OCI-LY3 (cell line): ENCODE measurements at regions not wholly inside any gene's neighbourhood (a gene's known extent, or its start where the extent isn't known, plus 50 kb on each side); places are given as distances from the start of the nearest gene placed in this dataset.

Experiments
- EZH2phosphoT487 ChIP-seq: fragments of 200-600 bp; shearing (Covaris generic); IDR thresholded peaks from 2 replicates; pipeline ENCODE4 v1.6.1; 2018; ENCODE audit warnings: antibody characterized with exemption, mixed run types, low read depth
- TF ChIP-seq, protein P1 (sequence below): fragments of 200-600, 300-600 bp; sonication (generic); IDR thresholded peaks from 2 replicates; pipeline ENCODE4 v1.5.1; 2014; ENCODE audit warnings: antibody characterized with exemption, low read length, low read depth

DNA sequence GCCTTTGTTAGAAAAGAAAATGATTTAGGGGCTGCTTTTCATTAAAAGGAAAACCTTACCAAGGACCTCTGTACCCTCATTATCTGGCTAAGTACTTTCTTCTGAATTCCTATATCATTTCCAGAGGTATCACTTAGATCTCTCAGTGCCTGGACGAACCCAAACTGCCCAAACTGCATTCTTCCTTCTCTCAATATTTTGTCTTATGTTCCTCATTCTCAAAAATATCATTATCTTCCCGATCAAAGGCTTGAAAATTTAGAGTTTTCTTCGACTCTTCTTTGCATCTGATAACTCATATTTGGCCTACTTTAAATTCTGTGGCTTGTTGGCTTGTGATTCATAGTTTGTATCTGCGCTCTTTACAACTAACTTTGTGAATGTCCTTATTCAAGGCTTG, 136.7 kb upstream of the TAF11L2 start:
- TF ChIP-seq, protein P1, sequence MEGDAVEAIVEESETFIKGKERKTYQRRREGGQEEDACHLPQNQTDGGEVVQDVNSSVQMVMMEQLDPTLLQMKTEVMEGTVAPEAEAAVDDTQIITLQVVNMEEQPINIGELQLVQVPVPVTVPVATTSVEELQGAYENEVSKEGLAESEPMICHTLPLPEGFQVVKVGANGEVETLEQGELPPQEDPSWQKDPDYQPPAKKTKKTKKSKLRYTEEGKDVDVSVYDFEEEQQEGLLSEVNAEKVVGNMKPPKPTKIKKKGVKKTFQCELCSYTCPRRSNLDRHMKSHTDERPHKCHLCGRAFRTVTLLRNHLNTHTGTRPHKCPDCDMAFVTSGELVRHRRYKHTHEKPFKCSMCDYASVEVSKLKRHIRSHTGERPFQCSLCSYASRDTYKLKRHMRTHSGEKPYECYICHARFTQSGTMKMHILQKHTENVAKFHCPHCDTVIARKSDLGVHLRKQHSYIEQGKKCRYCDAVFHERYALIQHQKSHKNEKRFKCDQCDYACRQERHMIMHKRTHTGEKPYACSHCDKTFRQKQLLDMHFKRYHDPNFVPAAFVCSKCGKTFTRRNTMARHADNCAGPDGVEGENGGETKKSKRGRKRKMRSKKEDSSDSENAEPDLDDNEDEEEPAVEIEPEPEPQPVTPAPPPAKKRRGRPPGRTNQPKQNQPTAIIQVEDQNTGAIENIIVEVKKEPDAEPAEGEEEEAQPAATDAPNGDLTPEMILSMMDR: no peak
- no peak for TF ChIP-seq EZH2phosphoT487
